Skeletal muscle cell (primary cell): ENCODE measurements at regions not wholly inside any gene's neighbourhood (a gene's known extent, or its start where the extent isn't known, plus 50 kb on each side); places are given as distances from the start of the nearest gene placed in this dataset.

Experiments
- DNase-seq: peaks from one replicate; pipeline ENCODE4 v3.0.0-alpha.2; 2010; ENCODE audit warnings: low read depth
- H3K4me3 ChIP-seq: 2 replicates; pipeline ENCODE4 v1.5.1; 2011; ENCODE audit warnings: low read depth, mild to moderate bottlenecking, control low read depth, low read length, moderate library complexity

- H3K4me3 ChIP-seq: no peak overlapping the region
- no peak for DNase-seq
Observed at GRCh38 chr14:53536446-53536845, 383.3 kb upstream of the DDHD1 start.

DNA sequence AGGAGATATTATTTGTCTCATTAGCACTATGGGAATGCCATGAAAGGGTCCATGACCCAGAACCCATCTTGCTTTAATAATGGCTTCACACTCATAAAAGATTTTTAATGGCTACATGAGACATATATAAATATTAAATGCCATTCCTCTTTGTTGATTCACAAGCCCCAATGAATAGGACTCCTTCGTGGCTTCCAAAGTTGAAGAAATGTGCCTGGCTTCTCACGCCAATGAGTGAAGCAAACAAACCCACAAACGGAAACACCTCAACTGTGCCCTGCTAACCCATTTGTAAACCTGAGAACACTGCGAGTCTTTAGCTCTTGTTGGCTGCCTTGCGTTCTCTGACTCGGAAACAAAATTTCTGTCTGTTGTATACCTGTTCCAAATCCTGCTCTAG lies 381.7 kb upstream of the DDHD1 start:
- H3K4me3 ChIP-seq: no peak overlapping the region
- no peak for DNase-seq

DNA sequence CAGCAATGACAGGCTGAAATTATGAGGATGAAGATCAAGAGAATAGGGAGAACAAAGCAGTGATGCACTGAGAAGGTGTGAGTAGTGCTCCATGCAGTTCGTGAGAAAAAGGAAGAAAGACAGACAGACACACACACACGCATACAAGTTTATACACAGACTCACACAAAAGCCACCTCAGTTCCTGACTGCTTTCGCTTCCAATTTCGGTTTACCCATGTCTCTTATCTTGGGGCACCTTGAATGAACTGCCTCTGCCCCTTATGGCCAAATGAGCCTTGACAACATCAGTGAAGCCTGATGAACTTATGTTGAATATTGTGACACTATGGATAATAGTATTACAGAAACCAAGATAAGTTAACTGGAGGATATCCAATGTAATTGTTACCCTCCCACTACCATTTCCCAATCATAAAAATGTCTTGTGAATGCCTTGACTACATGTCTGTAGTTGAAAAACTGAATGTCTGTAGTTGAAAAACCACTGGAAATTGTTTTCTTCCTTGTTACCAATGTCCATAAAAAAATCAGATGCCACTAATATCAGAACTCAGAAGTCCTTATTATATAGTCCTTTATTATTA lies 380.4 kb upstream of the DDHD1 start:
- DNase-seq: no peak
- no peak overlapping the region for H3K4me3 ChIP-seq

DNA sequence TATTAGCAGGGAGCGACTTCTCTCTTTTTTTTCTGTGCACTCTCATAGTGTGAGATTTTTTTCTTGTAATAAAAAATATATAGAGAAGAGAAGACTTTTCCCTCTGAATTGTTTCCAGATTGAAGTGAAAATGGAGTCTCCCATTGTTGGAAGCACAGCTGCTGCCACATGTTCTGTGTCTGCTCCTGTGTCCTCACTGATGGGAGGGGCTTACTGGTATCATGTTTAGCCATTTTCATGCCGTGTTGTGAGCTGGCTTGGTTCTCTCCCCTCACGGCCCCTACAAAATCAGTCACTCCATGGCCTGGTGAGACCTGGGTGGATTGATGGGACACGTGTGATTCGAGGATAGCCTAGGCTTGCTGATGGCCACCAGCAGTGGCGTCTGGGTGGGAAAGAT lies 379.7 kb upstream of the DDHD1 start:
- H3K4me3 ChIP-seq: no peak overlapping the region
- no peak for DNase-seq

- H3K4me3 ChIP-seq: no peak overlapping the region
- DNase-seq: no peak
Observed at GRCh38 chr14:53531730-53532129, 378.6 kb upstream of the DDHD1 start.

- no peak for DNase-seq
- H3K4me3 ChIP-seq: no peak overlapping the region
Observed at GRCh38 chr14:53531156-53531555, 378.0 kb upstream of the DDHD1 start.

GRCh38 chr14:53529519-53529918 lies 376.4 kb upstream of the DDHD1 start:
- DNase-seq: no peak
- H3K4me3 ChIP-seq: no peak overlapping the region

DNA sequence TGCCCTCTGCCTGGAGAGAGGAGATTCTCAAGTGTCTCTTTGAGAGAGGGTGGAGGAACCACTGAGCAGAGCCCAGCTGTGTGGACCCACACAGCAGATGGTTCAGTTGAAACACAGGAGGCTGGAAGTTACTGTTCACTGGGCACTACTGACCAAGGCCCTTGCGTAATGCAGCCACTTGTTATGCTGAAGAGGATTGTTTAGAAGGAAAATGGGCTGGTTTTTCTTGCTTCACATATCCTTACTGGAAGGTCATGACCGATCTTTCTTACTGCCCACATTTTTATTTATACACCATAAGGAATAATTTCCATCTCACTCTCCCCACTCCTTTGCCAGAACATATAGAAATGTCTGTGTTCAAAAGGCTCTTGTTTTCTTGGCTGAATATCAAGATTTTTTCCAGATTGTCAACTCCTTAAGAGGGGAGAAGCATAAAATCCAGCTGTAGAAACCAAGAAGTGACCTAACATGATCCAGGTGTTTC lies 375.1 kb upstream of the DDHD1 start:
- no peak for DNase-seq
- no peak overlapping the region for H3K4me3 ChIP-seq

DNA sequence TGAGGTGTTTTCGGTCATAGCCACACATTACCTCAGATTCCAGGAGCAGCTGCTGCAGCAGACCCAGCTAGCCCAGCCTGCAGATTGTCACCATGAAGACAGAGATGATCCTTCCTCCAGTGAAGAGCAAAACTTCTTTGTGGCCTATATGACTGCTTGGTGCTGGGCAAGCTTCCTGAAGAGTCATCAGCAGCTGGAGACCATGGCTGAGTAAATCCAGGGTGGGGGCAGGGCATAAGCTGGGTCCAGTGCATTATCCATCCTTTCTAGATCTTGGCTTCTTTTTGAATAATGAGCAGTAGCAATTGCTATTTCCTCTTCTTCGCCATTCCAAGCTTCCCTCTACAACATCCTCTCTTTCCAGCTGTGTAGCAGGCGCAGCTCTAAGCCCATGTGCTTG lies 373.1 kb upstream of the DDHD1 start:
- no peak for DNase-seq
- H3K4me3 ChIP-seq: no peak overlapping the region

DNA sequence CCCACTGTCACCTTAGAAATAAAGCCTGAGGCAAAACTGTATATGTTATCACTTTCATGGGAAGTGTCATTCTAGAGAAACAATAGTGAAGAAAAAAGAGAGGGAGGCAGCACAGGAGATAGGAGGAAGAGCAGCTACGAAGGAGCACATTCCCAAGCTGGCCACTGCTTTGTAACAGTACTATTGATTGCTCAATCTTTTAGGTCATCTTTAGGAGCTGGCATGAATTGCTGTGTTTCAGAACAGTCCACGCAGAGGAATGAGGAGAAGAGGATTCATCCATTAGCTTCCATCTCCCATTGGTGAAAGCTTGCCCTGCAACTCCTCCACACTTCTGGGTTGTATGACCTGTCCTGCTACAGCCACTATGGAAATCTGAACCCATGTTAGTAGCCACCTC lies 372.5 kb upstream of the DDHD1 start:
- no peak for DNase-seq
- H3K4me3 ChIP-seq: no peak overlapping the region

DNA sequence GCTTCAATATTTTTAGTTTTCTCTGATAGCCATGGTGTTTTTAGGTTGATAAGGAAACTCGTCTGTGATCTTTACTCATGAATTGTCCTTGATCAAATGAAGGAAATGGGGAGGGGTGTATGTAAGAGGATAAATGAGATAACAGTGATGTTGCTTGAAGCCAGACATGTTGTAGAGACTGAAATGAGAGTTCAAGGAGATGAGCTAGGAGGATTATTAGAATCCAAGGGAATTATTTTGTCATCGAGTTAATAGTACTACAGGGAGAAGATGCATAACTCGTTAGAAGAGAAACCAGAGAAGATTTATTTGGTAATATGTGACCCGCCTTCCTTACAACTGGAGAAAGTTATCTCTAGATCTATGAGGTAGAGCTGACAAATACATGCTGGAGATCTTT lies 371.3 kb upstream of the DDHD1 start:
- no peak for DNase-seq
- no peak overlapping the region for H3K4me3 ChIP-seq

DNA sequence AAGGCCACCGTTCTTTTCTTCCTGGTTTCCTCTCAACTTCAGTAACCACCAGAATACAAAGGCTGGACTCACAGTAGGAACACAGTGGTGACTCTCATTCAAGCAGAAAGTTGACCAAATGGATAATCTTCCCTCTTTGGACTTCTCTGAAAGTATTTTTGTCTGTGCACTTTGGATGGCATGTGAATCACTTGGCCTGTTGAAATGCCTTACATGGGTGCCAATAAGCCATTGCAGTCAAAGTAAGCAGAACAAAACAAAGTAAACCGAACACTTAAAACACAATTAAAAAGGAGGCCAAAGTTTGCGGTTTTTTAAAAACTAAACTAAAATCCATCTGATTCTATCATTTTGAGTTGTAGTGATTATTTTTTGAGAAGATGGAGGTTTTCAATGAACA lies 370.1 kb upstream of the DDHD1 start:
- no peak overlapping the region for H3K4me3 ChIP-seq
- no peak for DNase-seq

- no peak overlapping the region for H3K4me3 ChIP-seq
- no peak for DNase-seq
Observed at GRCh38 chr14:53520078-53520928, 367.2 kb upstream of the DDHD1 start.

GRCh38 chr14:53519137-53519536 lies 366.0 kb upstream of the DDHD1 start:
- DNase-seq: no peak
- no peak overlapping the region for H3K4me3 ChIP-seq

GRCh38 chr14:53517270-53517960 lies 364.3 kb upstream of the DDHD1 start:
- no peak for DNase-seq

GRCh38 chr14:53516261-53516774 lies 363.2 kb upstream of the DDHD1 start:
- H3K4me3 ChIP-seq: no peak overlapping the region
- DNase-seq: peak; percentile 49

More at GRCh38 chr14:53517270-53517960, 364.3 kb upstream of the DDHD1 start:
- H3K4me3 ChIP-seq: no peak overlapping the region

DNA sequence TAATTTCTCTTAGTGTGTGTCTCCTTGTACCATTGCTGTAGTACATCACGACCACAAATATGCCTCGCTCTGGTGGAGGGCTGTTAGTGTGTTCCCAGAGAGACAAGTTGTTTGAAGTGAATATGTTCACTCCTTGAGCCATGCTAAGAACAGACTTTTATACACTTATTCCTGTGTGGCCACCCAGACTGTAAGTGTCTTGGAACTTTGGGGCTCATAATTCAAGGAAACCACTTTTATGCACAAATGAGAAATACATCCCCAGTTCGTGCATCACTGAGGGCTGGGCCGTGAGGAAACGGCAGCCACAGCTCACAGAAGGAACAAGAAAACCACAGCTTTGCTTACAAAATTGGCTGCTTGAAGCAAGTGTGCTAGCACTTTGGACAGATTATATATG lies 362.2 kb upstream of the DDHD1 start:
- no peak for DNase-seq
- H3K4me3 ChIP-seq: no peak overlapping the region

DNA sequence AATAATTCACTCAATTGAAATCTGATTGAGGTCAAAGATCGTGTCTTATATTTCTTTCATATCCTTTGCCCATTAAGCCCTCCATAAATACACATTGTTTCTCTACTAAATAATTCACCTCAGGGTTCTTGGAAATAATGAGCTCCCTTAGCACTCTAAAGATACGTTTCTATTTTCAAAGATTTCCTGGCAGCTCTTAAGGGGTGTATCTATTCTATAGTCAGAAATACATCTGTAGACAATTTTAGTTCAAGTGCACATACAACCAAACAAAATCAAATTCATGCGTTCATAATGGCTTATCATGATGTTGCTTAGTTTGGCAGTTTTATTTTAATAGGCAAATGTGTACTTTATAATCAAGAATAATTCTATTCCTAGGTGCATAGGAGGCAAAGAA lies 361.1 kb upstream of the DDHD1 start:
- H3K4me3 ChIP-seq: no peak overlapping the region
- DNase-seq: no peak

GRCh38 chr14:53510281-53510912 lies 357.3 kb upstream of the DDHD1 start:
- no peak for DNase-seq

More at GRCh38 chr14:53510281-53510912, 357.3 kb upstream of the DDHD1 start:
- no peak overlapping the region for H3K4me3 ChIP-seq
